SK-N-SH (cell line): ENCODE measurements at regions not wholly inside any gene's neighbourhood (a gene's known extent, or its start where the extent isn't known, plus 50 kb on each side); places are given as distances from the start of the nearest gene placed in this dataset.

Experiments
- EP300 ChIP-seq, 2 experiments: IDR thresholded peaks; 2 replicates each; pipeline versions ENCODE4 v1.4.0 to v1.6.1; 2012; ENCODE audit warnings: borderline replicate concordance in 1 of 2, low read depth in 1 of 2, low read length in 1 of 2
- FOXJ3 ChIP-seq: sonication (generic); formaldehyde crosslinking; IDR thresholded peaks from 2 replicates; pipeline ENCODE4 v1.5.1; 2020; ENCODE audit warnings: mild to moderate bottlenecking, missing genetic modification reagents
- FOXM1 ChIP-seq: IDR thresholded peaks from 2 replicates; pipeline ENCODE4 v1.4.0; 2012; ENCODE audit warnings: low read depth, mild to moderate bottlenecking
- MAX ChIP-seq: IDR thresholded peaks from 2 replicates; pipeline ENCODE4 v1.4.0; 2012; ENCODE audit warnings: low read depth
- RAD21 ChIP-seq: IDR thresholded peaks from 2 replicates; pipeline ENCODE4 v1.6.1; 2012; ENCODE audit warnings: mild to moderate bottlenecking, low read length
- REST ChIP-seq: IDR thresholded peaks from 2 replicates; pipeline ENCODE4 v1.6.1; 2012; ENCODE audit warnings: mild to moderate bottlenecking, low read depth, low read length, moderate library complexity
- RXRA ChIP-seq: IDR thresholded peaks from 2 replicates; pipeline ENCODE4 v1.4.0; 2012; ENCODE audit warnings: low read depth, mild to moderate bottlenecking, borderline replicate concordance
- USF2 ChIP-seq: fragments of 150-350 bp; IDR thresholded peaks from 2 replicates; pipeline ENCODE4 v1.6.1; 2017; ENCODE audit warnings: antibody characterized with exemption, low read length, low read depth, borderline replicate concordance
- YY1 ChIP-seq: IDR thresholded peaks from 2 replicates; pipeline ENCODE4 v1.4.0; 2012; ENCODE audit warnings: low read depth, mild to moderate bottlenecking
- TF ChIP-seq, protein P1 (sequence below): fragments of 200-600 bp; sonication (generic); IDR thresholded peaks from 2 replicates; pipeline ENCODE4 v1.6.1; 2017; ENCODE audit warnings: antibody characterized with exemption, mild to moderate bottlenecking, moderate library complexity

DNA sequence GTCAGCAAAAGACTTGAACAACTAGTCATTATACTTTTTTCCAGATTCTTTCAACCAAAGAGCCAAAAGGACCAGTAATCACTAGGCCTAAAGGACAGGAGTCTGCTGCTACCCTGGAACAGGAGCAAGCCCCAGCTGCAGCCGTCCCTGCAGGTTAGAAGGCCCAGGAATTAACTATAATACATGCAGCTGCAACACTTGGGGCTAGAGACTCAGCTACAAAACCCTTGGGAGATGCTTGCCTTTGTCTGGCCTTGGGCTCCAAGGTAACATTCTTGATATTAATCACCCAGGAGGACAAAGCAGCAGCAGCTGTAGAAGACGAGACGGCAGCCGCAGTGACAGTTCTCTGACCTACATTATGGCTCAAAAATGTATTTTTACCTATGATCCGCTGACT, 841.2 kb upstream of the ADGRL4 start:
- no peak for TF ChIP-seq YY1
- TF ChIP-seq, protein P1, sequence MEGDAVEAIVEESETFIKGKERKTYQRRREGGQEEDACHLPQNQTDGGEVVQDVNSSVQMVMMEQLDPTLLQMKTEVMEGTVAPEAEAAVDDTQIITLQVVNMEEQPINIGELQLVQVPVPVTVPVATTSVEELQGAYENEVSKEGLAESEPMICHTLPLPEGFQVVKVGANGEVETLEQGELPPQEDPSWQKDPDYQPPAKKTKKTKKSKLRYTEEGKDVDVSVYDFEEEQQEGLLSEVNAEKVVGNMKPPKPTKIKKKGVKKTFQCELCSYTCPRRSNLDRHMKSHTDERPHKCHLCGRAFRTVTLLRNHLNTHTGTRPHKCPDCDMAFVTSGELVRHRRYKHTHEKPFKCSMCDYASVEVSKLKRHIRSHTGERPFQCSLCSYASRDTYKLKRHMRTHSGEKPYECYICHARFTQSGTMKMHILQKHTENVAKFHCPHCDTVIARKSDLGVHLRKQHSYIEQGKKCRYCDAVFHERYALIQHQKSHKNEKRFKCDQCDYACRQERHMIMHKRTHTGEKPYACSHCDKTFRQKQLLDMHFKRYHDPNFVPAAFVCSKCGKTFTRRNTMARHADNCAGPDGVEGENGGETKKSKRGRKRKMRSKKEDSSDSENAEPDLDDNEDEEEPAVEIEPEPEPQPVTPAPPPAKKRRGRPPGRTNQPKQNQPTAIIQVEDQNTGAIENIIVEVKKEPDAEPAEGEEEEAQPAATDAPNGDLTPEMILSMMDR, result no peak
- no peak for TF ChIP-seq USF2
- TF ChIP-seq REST, result no peak
- no peak for TF ChIP-seq FOXJ3 (CRISPR knock-in tag)
- no peak for TF ChIP-seq EP300 (IDR thresholded peaks at IDR 0.05; ENCODE audit: borderline replicate concordance in 1 of 2, low read depth in 1 of 2, low read length in 1 of 2)
- no peak for TF ChIP-seq FOXM1
- no peak for TF ChIP-seq RAD21
- TF ChIP-seq MAX, result no peak
- no peak for TF ChIP-seq RXRA
